ENCODE measurements at regions not wholly inside any gene's neighbourhood (a gene's known extent, or its start where the extent isn't known, plus 50 kb on each side); places are given as distances from the start of the nearest gene placed in this dataset.

DNA sequence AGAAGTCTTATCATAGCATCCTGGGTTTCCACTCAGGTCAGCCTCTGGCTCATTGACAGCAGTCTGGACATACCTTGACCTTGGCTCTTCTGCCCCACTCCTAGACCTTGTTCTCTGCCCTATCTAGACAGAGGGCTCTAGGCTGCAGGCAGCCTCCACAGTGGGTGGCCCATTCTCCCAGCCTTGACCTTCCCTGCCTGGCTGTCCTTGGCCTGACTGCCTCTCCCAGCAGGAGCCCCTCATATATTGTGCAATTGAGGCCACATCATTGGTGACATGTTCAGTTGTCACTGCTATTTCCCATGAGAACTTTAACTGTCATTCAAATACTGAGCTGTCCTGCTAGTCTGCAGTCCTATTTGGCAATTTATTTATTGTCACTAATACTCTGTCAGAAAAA is 503.4 kb downstream of the PLXNA4 start:
- no peak for DNase-seq

DNA sequence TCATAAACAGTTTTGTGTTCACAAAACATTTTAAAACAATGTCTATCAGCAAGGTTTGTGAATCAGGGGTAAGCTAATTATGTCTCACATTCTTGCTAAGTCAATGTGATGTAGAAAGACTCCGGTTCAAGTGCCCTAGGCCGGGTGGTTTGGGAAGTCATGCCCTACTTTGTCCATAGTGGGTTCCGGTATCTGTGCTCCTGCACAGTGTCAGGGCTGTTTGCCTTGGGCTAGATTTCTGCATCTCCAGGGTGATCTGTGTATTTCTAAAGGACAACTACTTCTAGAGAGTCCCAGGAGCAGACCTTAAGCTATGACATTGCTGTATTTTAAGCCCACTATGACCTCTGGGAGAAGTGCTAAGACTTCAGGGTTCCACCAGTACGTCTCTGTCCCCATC is 504.1 kb downstream of the PLXNA4 start:
- DNase-seq, result no peak

DNA sequence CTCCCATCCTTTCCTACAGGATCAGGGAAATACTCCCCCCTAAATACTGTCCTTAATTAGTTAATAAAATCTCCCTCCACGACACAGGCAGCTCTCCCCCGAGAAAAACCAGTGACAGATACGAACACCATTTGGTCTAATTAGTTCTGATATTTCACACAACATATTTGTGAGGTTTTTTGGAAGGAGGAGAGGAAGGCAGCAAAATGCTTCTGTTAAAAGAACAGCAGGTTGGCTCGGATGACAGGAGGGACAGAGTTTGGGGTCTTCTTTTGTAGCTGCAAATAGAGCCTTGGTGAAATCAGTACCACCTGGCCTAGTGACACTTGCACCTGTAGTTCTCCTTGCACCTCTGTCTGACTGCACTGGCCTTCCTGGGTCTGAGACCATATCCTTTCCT is 507.0 kb downstream of the PLXNA4 start:
- no peak for DNase-seq

- peak in 17 of 56 donors; percentile 3 to 32 (median 13) for DNase-seq
Measured at GRCh38 chr7:132066761-132067171, 509.5 kb downstream of the PLXNA4 start.

DNA sequence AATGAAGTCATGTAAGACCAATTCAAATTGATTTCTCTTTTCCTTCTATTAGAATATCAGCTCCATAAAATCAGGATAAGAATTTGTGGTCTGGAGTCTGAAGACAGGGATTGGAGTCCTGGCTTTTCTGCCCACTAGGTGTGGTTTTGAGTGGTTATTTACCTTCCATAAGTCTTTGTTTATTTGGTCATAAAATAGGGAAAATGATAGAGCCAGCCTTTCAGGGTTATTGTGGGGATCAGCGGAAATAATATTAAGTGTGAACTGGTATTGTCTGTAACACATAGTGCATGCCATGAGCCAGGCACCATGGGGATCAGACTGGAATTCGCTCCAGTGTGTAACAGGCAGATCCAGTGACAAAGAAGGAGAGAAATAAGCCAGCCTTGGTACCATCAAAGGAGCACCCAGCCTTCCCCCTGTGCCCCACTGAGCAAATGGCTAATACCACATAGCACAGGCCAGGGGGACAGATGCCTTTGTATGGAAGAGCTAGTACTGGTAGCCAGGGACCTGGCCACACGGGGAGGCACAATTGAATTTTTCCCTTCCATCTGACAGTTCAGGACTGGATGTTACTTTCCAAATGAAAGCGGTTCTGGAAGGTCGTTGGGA is 509.7 kb upstream of the PODXL start:
- DNase-seq, result no peak

DNA sequence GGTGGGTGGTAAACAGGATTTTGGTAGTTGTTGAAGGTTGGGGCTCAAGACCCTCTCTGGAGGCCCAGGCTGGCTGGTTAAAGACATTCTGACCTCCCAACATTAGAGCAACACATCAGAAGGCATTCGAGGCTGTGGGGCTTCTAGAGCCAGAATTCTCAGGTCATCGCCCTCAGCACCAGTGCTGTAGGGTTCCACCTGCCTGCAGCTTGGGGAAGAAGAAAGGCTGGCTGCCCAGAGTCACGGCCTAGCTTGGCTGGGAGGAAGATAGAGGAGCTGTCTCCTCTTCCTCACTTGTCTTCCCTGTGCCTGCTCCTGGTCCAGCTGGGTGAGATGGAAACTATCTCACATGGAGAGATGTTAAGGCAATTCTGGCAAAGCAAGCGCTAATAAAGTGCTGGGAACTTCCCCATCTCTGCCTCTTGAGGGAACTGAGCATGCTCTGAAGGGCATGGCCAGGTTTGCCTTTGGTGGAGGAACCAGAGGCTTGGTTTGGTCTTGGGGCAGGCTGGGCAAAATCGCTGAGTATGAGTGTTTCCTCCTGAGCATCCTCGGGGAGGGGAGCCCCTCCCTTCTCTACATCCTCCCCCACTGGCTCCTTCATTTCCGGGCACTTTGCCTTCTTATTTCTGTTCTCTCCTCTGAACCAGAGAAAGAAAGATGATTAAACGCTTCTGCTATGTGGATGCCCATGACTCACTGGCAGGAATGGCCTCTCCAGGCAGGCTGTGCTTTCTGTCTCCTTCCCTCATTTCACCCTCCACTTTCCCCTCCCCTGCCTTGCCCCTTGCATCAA is 509.0 kb upstream of the PODXL start:
- DNase-seq, result peak in 20 of 56 donors; percentile 6 to 58 (median 26)

- DNase-seq, result no peak
Measured at GRCh38 chr7:132063800-132064199, 507.4 kb upstream of the PODXL start.

DNA sequence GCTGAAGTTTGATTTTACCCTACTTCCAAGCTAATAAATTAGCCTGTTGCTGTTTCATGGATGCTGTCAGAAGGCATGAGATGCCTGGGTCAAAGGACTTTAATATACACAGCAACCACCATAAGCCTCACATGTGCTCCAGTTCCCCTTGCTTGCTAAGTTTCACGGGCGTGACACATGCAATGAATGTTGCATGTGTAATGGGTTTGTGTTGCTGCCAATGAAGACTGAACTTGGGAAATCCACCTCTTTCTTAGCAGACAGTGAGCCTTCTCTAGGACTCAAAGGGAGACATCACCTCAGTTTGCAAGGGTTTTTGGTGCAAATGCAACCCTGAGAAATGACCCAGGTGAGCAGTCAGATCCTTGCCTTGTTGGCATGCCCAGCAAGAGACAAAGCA is 505.5 kb upstream of the PODXL start:
- DNase-seq, result no peak

DNA sequence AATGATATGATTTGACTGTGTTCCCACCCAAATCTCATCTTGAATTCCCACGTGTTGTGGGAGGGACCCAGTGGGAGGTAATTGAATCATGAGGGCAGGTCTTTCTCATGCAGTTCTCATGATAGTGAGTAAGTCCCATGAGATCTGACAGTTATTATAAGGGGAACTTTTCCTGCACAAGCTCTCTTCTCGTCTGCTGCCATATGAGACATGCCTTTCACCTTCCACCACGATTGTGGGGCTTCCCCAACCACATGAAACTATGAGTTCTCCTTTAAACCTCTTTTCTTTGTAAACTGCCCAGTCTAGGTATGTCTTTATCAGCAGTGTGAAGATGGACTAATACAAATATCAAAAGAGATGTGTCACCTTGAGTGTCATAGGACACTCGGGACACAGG is 502.7 kb upstream of the PODXL start:
- no peak for DNase-seq

- no peak for DNase-seq
Measured at GRCh38 chr7:132055336-132056120, 499.1 kb upstream of the PODXL start.

DNA sequence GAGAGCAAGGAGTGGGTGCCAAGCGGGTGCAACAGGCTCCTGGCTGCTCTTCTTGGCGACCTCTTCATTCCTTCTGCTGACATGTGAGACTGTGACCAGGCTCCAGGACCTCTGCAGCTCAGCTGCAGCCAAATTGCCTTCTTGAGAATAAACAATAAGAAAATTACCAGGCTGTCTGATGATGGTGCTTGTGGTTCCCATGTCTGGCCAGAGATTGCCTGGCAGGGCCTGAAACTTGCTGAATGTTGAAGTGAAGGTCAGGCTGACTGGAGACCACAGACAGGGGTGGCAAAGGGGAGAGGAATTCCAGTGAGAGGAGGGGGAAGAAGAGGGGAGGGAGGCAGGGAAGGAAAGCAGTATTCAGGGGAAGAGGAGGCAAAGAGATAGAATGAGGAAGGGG is 497.4 kb upstream of the PODXL start:
- DNase-seq, result no peak

DNA sequence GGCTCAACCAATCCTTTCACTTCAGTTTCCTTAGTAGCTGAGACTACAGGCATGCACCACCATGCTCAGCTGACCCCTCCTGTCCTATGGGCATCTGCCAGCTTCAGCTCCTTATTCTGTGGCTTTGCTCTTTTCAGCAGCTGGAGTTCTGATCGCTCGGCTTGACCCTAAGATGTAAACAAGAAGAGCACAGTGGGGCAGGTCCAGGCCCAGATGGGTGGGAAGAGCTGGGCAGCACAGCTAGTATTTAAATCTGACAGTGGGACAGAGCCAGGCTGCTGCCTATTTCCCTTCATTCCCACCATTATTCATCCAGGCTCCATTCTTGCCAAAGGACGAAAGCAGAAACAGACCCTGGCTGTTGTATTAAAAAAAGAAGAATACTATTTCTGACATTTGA is 494.9 kb upstream of the PODXL start:
- no peak for DNase-seq

DNA sequence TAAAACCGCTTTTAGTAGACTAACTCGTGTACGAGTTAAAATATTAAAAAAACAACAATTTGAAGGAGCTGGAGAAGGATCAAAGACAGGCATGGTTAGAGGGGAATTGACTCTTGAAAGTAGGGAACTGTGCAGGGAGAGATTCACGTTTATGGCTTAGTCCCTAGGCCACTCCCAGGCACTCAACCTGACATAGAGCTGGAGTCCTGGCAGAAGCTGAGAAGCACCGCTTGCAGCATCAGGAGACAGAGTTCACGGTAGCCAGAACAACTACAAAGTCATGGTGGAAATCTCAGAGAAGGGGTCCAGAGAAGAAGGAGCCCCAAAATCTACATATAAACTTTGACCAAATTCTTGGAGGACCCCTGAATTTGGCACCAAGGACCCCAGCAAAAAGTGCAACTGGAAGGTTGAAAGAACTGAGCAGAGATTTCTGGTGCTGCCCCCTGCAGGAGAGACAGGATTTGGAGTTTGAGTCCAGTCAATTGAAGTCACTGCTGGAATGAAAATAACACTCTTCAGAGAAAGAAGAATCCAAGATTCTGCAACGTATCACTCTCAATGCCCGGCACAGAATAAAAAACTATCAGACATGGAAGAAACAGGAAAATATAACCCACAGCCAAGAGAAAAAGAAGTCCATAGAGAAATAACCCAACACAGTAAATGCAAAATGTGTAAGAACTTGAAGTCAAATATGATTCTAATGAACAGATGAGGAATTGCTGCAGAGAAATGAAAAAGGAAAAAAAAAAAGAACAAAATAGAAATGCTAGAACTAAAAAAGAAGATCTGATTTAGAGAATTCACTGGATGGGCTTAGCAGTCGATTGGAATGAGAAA is 493.3 kb upstream of the PODXL start:
- no peak for DNase-seq

- no peak for DNase-seq
Measured at GRCh38 chr7:132045481-132045980, 489.1 kb upstream of the PODXL start.

GRCh38 chr7:132045002-132045401 is 488.6 kb upstream of the PODXL start:
- no peak for DNase-seq

DNA sequence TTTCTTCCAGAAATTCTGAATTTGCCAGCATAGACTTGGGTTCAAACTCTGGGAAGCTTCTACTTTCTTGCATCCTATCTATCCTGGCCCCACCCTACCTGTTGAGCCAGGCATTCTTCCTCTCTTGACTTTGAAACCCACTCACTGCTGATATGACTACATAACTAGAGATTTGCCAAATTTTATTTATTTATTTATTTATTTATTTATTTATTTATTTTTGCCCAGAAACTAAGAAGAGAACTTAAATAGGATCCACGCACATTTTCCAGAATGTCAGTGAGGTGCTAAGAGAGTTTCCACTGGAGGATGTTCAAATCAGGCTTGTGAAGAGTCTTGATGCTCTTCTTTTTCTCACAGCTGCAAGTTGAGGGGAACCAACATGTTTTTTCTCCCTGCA is 487.8 kb upstream of the PODXL start:
- DNase-seq, result no peak

GRCh38 chr7:132041108-132041507 is 484.7 kb upstream of the PODXL start:
- DNase-seq, result no peak

- no peak for DNase-seq
Measured at GRCh38 chr7:132035517-132036362, 479.3 kb upstream of the PODXL start.

- DNase-seq, result no peak
Measured at GRCh38 chr7:132034748-132035416, 478.5 kb upstream of the PODXL start.

GRCh38 chr7:132030883-132031282 is 474.5 kb upstream of the PODXL start:
- DNase-seq, result no peak
